A549 (cell line): ENCODE measurements at regions not wholly inside any gene's neighbourhood (a gene's known extent, or its start where the extent isn't known, plus 50 kb on each side); places are given as distances from the start of the nearest gene placed in this dataset.

Experiments
- ATAC-seq, 2 experiments: fragments of 200-7000 bp in 1 of 2; fragments of >200 bp in 1 of 2; cut with Nextera tagmentation in 1 of 2; cut with Tn5 transposase in 1 of 2; 3 replicates each; pipeline versions ENCODE4 v1.8.0 to v1.9.1; 2018 to 2020; ENCODE audit warnings: mild to moderate bottlenecking in 1 of 2, moderate library complexity in 1 of 2
- CTCF ChIA-PET: fragments of 300-600 bp; sonication (Branson Sonifier 250); formaldehyde crosslinking; extraction: SDS; loops from one replicate; lab custom pipeline; 2021; ENCODE audit warnings: antibody characterized with exemption, inconsistent platforms; lab: Yijun Ruan, JAX
- POLR2A ChIA-PET: fragments of 350-600 bp; formaldehyde crosslinking; extraction: SDS; loops from one replicate; lab custom pipeline; 2021; ENCODE audit warnings: antibody characterized with exemption, inconsistent platforms; lab: Yijun Ruan, JAX
- DNase-seq, 2 experiments: peaks; one replicate each; pipeline versions ENCODE4 v3.0.0 to v3.0.0-alpha.2; 2011 to 2016; ENCODE audit warnings: low read depth in 1 of 2, low spot score in 1 of 2
- FAIRE-seq: peaks from 2 replicates; lab custom pipeline; 2011; peaks lifted over from hg19 to GRCh38; lab: Jason Lieb, UNC
- H3K27ac ChIP-seq, 2 experiments: fragments of >200 bp; sonication (Bioruptor Twin); formaldehyde crosslinking; 3 replicates each; pipeline ENCODE4 v1.5.1; 2016 to 2017
- H3K4me1 ChIP-seq: fragments of >200 bp; sonication (Bioruptor Twin); formaldehyde crosslinking; 3 replicates; pipeline ENCODE4 v1.6.1; 2016
- H3K4me2 ChIP-seq: fragments of >200 bp; sonication (Bioruptor Twin); formaldehyde crosslinking; 3 replicates; pipeline ENCODE4 v1.6.1; 2016
- H3K4me3 ChIP-seq: fragments of >200 bp; sonication (Bioruptor Twin); formaldehyde crosslinking; 3 replicates; pipeline ENCODE4 v1.5.1; 2016
- H3K9me3 ChIP-seq: fragments of >200 bp; sonication (Bioruptor Twin); formaldehyde crosslinking; 3 replicates; pipeline ENCODE4 v1.6.1; 2016
- CBX8 ChIP-seq: fragments of 200-600 bp; sonication (generic); IDR thresholded peaks from 2 replicates; pipeline ENCODE4 v1.6.1; 2016
- CEBPB ChIP-seq, 2 experiments: fragments of >200 bp in 1 of 2; sonication (Bioruptor Twin) in 1 of 2; formaldehyde crosslinking in 1 of 2; IDR thresholded peaks; 2 replicates each; pipeline ENCODE4 v1.6.1; 2012 to 2016
- EHF ChIP-seq: fragments of 250-450 bp; sonication (Bioruptor Pico); IDR thresholded peaks from 2 replicates; pipeline ENCODE4 v1.5.0; 2020; ENCODE audit warnings: mild to moderate bottlenecking
- EHMT2 ChIP-seq: fragments of 200-600 bp; sonication (generic); IDR thresholded peaks from 2 replicates; pipeline ENCODE4 v1.6.1; 2016; ENCODE audit warnings: antibody characterized with exemption, low read depth, mild to moderate bottlenecking, moderate library complexity
- FOSB ChIP-seq: fragments of 250-450 bp; sonication (Bioruptor Pico); IDR thresholded peaks from 2 replicates; pipeline ENCODE4 v1.5.0; 2020; ENCODE audit warnings: mild to moderate bottlenecking, moderate library complexity
- FOSL2 ChIP-seq, 2 experiments: fragments of 450-650 bp in 1 of 2; fragments of >200 bp in 1 of 2; sonication (Bioruptor Twin) in 1 of 2; formaldehyde crosslinking; IDR thresholded peaks; 2 replicates each; pipeline versions ENCODE4 v1.5.0 to v1.6.1; 2016 to 2020; ENCODE audit warnings: mild to moderate bottlenecking in 1 of 2, moderate library complexity in 1 of 2
- FOXS1 ChIP-seq: fragments of 250-450 bp; sonication (Bioruptor Pico); IDR thresholded peaks from 2 replicates; pipeline ENCODE4 v1.5.0; 2020; ENCODE audit warnings: mild to moderate bottlenecking, moderate library complexity
- HOXB13 ChIP-seq: fragments of 250-450 bp; sonication (Bioruptor Pico); IDR thresholded peaks from 2 replicates; pipeline ENCODE4 v1.5.0; 2020; ENCODE audit warnings: low read depth, mild to moderate bottlenecking, moderate library complexity
- JUNB ChIP-seq: fragments of >200 bp; sonication (Bioruptor Twin); formaldehyde crosslinking; IDR thresholded peaks from 2 replicates; pipeline ENCODE4 v1.6.1; 2016
- MYC ChIP-seq: IDR thresholded peaks from 2 replicates; pipeline ENCODE4 v1.6.1; 2012; ENCODE audit warnings: mild to moderate bottlenecking, inconsistent platforms, low read length, improper control_type of control experiment, borderline replicate concordance
- PHF8 ChIP-seq: fragments of 200-600 bp; sonication (generic); IDR thresholded peaks from 2 replicates; pipeline ENCODE4 v1.6.1; 2016; ENCODE audit warnings: low read depth, mild to moderate bottlenecking, antibody characterized with exemption, moderate library complexity, borderline replicate concordance
- POLR2AphosphoS2 ChIP-seq: conservative IDR thresholded peaks from 2 replicates; pipeline ENCODE4 v1.6.1; 2012; ENCODE audit warnings: low read length, improper control_type of control experiment, inconsistent platforms
- RARB ChIP-seq: fragments of 250-450 bp; sonication (Bioruptor Pico); IDR thresholded peaks from 2 replicates; pipeline ENCODE4 v1.8.0; 2021; ENCODE audit warnings: mild to moderate bottlenecking, moderate library complexity
- RFX5 ChIP-seq: fragments of 450-650 bp; IDR thresholded peaks from 2 replicates; pipeline ENCODE4 v1.7.1; 2014; ENCODE audit warnings: antibody characterized with exemption, mild to moderate bottlenecking, moderate library complexity
- RNF2 ChIP-seq: fragments of 200-600 bp; sonication (generic); IDR thresholded peaks from 2 replicates; pipeline ENCODE4 v1.6.1; 2016; ENCODE audit warnings: low read depth, mild to moderate bottlenecking, antibody characterized with exemption, moderate library complexity, borderline replicate concordance
- SMC3 ChIP-seq: fragments of >200 bp; sonication (Bioruptor Twin); formaldehyde crosslinking; IDR thresholded peaks from 3 replicates; pipeline ENCODE4 v1.6.1; 2018; ENCODE audit warnings: inconsistent platforms
- TFCP2L1 ChIP-seq: fragments of 250-450 bp; sonication (Bioruptor Pico); IDR thresholded peaks from 2 replicates; pipeline ENCODE4 v1.5.0; 2021; ENCODE audit warnings: mild to moderate bottlenecking
- ZFP36 ChIP-seq: fragments of 450-650 bp; IDR thresholded peaks from 2 replicates; pipeline ENCODE4 v1.6.1; 2014; ENCODE audit warnings: borderline replicate concordance; ENCODE audit not compliant: partially characterized antibody
- WGBS: methylation state at CpG from one replicate; pipeline ENCODE4 v1.1.6; 2017; ENCODE audit errors: missing lambda C conversion rate; 5-methylcytosine and 5-hydroxymethylcytosine counted together
- TF ChIP-seq, protein P1 (sequence below): IDR thresholded peaks from 2 replicates; pipeline ENCODE4 v1.6.1; 2012; ENCODE audit warnings: low read depth, borderline replicate concordance
- TF ChIP-seq, protein P2 (sequence below): fragments of 450-650 bp; IDR thresholded peaks from 2 replicates; pipeline ENCODE4 v1.6.1; 2014; ENCODE audit warnings: antibody characterized with exemption
- TF ChIP-seq, protein P3 (sequence below): fragments of >200 bp; sonication (Bioruptor Twin); formaldehyde crosslinking; IDR thresholded peaks from 3 replicates; pipeline ENCODE4 v1.6.1; 2016
- TF ChIP-seq, protein P4 (sequence below): fragments of 250-450 bp; sonication (Bioruptor Pico); IDR thresholded peaks from 2 replicates; pipeline ENCODE4 v1.5.0; 2021; ENCODE audit warnings: mild to moderate bottlenecking, moderate library complexity, borderline replicate concordance
- TF ChIP-seq, protein P5 (sequence below): fragments of 150-350 bp; IDR thresholded peaks from 2 replicates; pipeline ENCODE4 v1.6.1; 2014; ENCODE audit warnings: low read depth, mild to moderate bottlenecking, low read length
- TF ChIP-seq, protein P6 (sequence below): fragments of 200-600 bp; sonication (generic); IDR thresholded peaks from 2 replicates; pipeline ENCODE4 v1.6.1; 2016; ENCODE audit warnings: antibody characterized with exemption, mild to moderate bottlenecking, moderate library complexity

DNA sequence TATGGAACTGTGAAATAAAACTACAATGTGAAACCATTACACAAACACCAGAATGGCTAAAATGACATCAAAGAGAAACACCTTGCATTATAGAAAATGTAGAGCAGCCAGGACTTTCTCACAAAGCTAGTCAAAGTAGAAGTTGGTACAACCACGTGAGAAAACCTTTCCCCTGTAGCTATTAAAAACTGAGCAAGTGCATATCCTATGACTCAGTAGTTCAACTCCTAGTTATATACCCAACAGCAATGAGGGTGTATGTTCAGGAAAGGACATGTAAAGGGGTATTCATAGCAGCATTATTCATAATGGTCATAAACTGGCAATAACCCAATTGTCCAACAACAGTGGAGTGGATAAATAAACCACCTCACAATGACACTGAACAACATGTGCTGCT is 177.5 kb upstream of the NUDT10 start:
- ChIA-PET CTCF (no interaction called here), POLR2A (no interaction called here)
- no peak for FAIRE-seq
- H3K9me3 ChIP-seq, result no peaks in the 10 kb centered on the region
- 0% methylated on average over 1 of the region's 1 CpG for WGBS
- DNase-seq, result no peak
- no peak overlapping the region for H3K4me2 ChIP-seq
- TF ChIP-seq, protein P1, sequence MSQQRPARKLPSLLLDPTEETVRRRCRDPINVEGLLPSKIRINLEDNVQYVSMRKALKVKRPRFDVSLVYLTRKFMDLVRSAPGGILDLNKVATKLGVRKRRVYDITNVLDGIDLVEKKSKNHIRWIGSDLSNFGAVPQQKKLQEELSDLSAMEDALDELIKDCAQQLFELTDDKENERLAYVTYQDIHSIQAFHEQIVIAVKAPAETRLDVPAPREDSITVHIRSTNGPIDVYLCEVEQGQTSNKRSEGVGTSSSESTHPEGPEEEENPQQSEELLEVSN, result no peak
- TF ChIP-seq TFCP2L1 (CRISPR knock-in tag) (no peak), RFX5 (no peak), ZFP36 (no peak), EHF (CRISPR knock-in tag) (no peak), RARB (CRISPR knock-in tag) (no peak)
- TF ChIP-seq, protein P2, sequence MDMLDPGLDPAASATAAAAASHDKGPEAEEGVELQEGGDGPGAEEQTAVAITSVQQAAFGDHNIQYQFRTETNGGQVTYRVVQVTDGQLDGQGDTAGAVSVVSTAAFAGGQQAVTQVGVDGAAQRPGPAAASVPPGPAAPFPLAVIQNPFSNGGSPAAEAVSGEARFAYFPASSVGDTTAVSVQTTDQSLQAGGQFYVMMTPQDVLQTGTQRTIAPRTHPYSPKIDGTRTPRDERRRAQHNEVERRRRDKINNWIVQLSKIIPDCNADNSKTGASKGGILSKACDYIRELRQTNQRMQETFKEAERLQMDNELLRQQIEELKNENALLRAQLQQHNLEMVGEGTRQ, result no peak
- TF ChIP-seq, protein P3, sequence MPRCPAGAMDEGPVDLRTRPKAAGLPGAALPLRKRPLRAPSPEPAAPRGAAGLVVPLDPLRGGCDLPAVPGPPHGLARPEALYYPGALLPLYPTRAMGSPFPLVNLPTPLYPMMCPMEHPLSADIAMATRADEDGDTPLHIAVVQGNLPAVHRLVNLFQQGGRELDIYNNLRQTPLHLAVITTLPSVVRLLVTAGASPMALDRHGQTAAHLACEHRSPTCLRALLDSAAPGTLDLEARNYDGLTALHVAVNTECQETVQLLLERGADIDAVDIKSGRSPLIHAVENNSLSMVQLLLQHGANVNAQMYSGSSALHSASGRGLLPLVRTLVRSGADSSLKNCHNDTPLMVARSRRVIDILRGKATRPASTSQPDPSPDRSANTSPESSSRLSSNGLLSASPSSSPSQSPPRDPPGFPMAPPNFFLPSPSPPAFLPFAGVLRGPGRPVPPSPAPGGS, result no peak
- H3K4me3 ChIP-seq, result no peak overlapping the region
- ATAC-seq, result no peak
- no peaks in the 10 kb centered on the region for H3K4me1 ChIP-seq
- no peak overlapping the region for H3K27ac ChIP-seq

DNA sequence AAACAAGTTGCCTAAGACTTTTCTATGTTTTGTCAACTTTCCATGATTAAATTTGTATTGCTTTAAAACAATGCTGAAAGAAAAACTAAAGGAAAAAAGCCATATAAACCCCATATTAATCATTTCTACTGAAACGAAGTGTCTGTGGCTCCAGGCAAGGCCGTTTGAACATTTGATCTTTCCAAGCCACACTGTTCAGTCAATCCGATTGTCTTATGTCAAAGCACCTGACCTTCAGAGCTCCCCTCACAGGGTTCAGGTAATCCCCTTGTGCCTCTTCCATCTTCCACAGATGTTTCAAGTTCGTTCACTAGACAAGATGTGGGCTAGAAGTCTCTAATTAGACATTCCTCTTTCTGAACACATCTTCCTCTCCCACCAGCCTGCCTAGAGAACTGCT is 177.1 kb upstream of the NUDT10 start:
- H3K4me1 ChIP-seq, result no peaks in the 10 kb centered on the region

More for the DNA sequence above, 177.1 kb upstream of the NUDT10 start:
- no peak for ATAC-seq
- POLR2A ChIA-PET, result no interaction called here
- H3K9me3 ChIP-seq, result no peaks in the 10 kb centered on the region
- CTCF ChIA-PET, result no interaction called here
- DNase-seq, result no peak
- no peak overlapping the region for H3K4me3 ChIP-seq
- TF ChIP-seq, protein P4, sequence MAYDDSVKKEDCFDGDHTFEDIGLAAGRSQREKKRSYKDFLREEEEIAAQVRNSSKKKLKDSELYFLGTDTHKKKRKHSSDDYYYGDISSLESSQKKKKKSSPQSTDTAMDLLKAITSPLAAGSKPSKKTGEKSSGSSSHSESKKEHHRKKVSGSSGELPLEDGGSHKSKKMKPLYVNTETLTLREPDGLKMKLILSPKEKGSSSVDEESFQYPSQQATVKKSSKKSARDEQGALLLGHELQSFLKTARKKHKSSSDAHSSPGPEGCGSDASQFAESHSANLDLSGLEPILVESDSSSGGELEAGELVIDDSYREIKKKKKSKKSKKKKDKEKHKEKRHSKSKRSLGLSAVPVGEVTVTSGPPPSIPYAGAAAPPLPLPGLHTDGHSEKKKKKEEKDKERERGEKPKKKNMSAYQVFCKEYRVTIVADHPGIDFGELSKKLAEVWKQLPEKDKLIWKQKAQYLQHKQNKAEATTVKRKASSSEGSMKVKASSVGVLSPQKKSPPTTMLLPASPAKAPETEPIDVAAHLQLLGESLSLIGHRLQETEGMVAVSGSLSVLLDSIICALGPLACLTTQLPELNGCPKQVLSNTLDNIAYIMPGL (CRISPR knock-in tag), result no peak
- no peak for TF ChIP-seq SMC3
- TF ChIP-seq JUNB, result no peak
- TF ChIP-seq, protein P5, sequence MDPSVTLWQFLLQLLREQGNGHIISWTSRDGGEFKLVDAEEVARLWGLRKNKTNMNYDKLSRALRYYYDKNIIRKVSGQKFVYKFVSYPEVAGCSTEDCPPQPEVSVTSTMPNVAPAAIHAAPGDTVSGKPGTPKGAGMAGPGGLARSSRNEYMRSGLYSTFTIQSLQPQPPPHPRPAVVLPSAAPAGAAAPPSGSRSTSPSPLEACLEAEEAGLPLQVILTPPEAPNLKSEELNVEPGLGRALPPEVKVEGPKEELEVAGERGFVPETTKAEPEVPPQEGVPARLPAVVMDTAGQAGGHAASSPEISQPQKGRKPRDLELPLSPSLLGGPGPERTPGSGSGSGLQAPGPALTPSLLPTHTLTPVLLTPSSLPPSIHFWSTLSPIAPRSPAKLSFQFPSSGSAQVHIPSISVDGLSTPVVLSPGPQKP, result no peak
- no peak for TF ChIP-seq CBX8
- no peak for TF ChIP-seq HOXB13 (CRISPR knock-in tag)
- TF ChIP-seq POLR2AphosphoS2, result no peak
- no peak for TF ChIP-seq RNF2
- TF ChIP-seq, protein P6, sequence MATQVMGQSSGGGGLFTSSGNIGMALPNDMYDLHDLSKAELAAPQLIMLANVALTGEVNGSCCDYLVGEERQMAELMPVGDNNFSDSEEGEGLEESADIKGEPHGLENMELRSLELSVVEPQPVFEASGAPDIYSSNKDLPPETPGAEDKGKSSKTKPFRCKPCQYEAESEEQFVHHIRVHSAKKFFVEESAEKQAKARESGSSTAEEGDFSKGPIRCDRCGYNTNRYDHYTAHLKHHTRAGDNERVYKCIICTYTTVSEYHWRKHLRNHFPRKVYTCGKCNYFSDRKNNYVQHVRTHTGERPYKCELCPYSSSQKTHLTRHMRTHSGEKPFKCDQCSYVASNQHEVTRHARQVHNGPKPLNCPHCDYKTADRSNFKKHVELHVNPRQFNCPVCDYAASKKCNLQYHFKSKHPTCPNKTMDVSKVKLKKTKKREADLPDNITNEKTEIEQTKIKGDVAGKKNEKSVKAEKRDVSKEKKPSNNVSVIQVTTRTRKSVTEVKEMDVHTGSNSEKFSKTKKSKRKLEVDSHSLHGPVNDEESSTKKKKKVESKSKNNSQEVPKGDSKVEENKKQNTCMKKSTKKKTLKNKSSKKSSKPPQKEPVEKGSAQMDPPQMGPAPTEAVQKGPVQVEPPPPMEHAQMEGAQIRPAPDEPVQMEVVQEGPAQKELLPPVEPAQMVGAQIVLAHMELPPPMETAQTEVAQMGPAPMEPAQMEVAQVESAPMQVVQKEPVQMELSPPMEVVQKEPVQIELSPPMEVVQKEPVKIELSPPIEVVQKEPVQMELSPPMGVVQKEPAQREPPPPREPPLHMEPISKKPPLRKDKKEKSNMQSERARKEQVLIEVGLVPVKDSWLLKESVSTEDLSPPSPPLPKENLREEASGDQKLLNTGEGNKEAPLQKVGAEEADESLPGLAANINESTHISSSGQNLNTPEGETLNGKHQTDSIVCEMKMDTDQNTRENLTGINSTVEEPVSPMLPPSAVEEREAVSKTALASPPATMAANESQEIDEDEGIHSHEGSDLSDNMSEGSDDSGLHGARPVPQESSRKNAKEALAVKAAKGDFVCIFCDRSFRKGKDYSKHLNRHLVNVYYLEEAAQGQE, result no peak
- TF ChIP-seq RARB (CRISPR knock-in tag), result no peak
- TF ChIP-seq FOSB (CRISPR knock-in tag), result no peak
- no peak for TF ChIP-seq EHMT2
- no peak for TF ChIP-seq MYC
- TF ChIP-seq, protein P3, result no peak
- TF ChIP-seq CEBPB (IDR thresholded peaks at IDR 0.05), result no peak
- no peak for TF ChIP-seq FOXS1
- TF ChIP-seq PHF8, result no peak
- TF ChIP-seq FOSL2 (IDR thresholded peaks at IDR 0.05), result no peak
- TF ChIP-seq FOSL2 (CRISPR knock-in tag; IDR thresholded peaks at IDR 0.05), result no peak
- no peak overlapping the region for H3K4me2 ChIP-seq
- FAIRE-seq, result no peak
- H3K27ac ChIP-seq, result no peak overlapping the region
- 3% methylated on average over 4 of the region's 4 CpGs for WGBS
